Skeletal muscle tissue (tissue), 3 donors: ENCODE measurements at regions not wholly inside any gene's neighbourhood (a gene's known extent, or its start where the extent isn't known, plus 50 kb on each side); places are given as distances from the start of the nearest gene placed in this dataset.

Source experiments
- H3K27ac ChIP-seq: one replicate; pipeline ENCODE4 v1.7.0; 2013; ENCODE audit warnings: mild to moderate bottlenecking, low read depth, low read length, inconsistent platforms
- H3K27me3 ChIP-seq, 3 donors: one replicate each; pipeline ENCODE4 v1.7.0; 2013; ENCODE audit warnings: low read length in 3 of 3; ENCODE audit not compliant: control insufficient read depth in 3 of 3, insufficient read depth in 3 of 3
- H3K36me3 ChIP-seq, 3 donors: one replicate each; pipeline ENCODE4 v1.7.0; 2013; ENCODE audit warnings: low read length in 3 of 3; ENCODE audit not compliant: control insufficient read depth in 3 of 3, insufficient read depth in 3 of 3
- H3K4me1 ChIP-seq, 3 donors: one replicate each; pipeline ENCODE4 v1.7.0; 2013; ENCODE audit warnings: low read length in 3 of 3, mild to moderate bottlenecking in 3 of 3; ENCODE audit not compliant: control insufficient read depth in 3 of 3, insufficient read depth in 3 of 3
- H3K4me3 ChIP-seq, 3 donors: one replicate each; pipeline ENCODE4 v1.7.0; 2013; ENCODE audit warnings: low read length in 3 of 3
- H3K9ac ChIP-seq, 3 donors: one replicate each; pipeline ENCODE4 v1.7.0; 2013; ENCODE audit warnings: low read length in 3 of 3, mild to moderate bottlenecking in 3 of 3, moderate library complexity in 2 of 3, low read depth in 1 of 3
- H3K9me3 ChIP-seq, 3 donors: one replicate each; pipeline ENCODE4 v1.7.0; 2013; ENCODE audit warnings: low read length in 3 of 3; ENCODE audit not compliant: control insufficient read depth in 3 of 3
- donor health status: Osteomylitis.

GRCh38 chr22:49044091-49044490 is 783.6 kb downstream of the BRD1 start:
- H3K4me3 ChIP-seq, result no peak overlapping the region
- peaks cover 0 to 64% (median 37%) of the 10 kb centered on the region in 3 donors for H3K27me3 ChIP-seq
- H3K27ac ChIP-seq, result no peak overlapping the region

GRCh38 chr22:49042877-49043859 is 784.5 kb downstream of the BRD1 start:
- Histone ChIP-seq H3K4me3 (no peak overlapping the region), H3K36me3 (no peaks in the 10 kb centered on the region), H3K27ac (no peak overlapping the region), H3K27me3 (peaks cover 0 to 57% (median 37%) of the 10 kb centered on the region in 3 donors), H3K9me3 (no peaks in the 10 kb centered on the region), H3K4me1 (no peaks in the 10 kb centered on the region), H3K9ac (no peak overlapping the region)

More at GRCh38 chr22:49044091-49044490, 783.6 kb downstream of the BRD1 start:
- H3K4me1 ChIP-seq, result no peaks in the 10 kb centered on the region
- H3K9ac ChIP-seq, result no peak overlapping the region
- H3K9me3 ChIP-seq, result no peaks in the 10 kb centered on the region
- H3K36me3 ChIP-seq, result no peaks in the 10 kb centered on the region

- Histone ChIP-seq H3K4me1 (no peaks in the 10 kb centered on the region), H3K27ac (no peak overlapping the region), H3K27me3 (peaks cover 0 to 51% (median 37%) of the 10 kb centered on the region in 3 donors), H3K9ac (no peak overlapping the region), H3K9me3 (no peaks in the 10 kb centered on the region), H3K4me3 (no peak overlapping the region), H3K36me3 (no peaks in the 10 kb centered on the region)
Measured at GRCh38 chr22:49042066-49042465, 785.6 kb downstream of the BRD1 start.

GRCh38 chr22:49040754-49041467 is 786.8 kb downstream of the BRD1 start:
- no peaks in the 10 kb centered on the region for H3K4me1 ChIP-seq
- no peaks in the 10 kb centered on the region for H3K9me3 ChIP-seq
- peaks cover 0 to 43% (median 31%) of the 10 kb centered on the region in 3 donors for H3K27me3 ChIP-seq
- no peak overlapping the region for H3K27ac ChIP-seq
- no peak overlapping the region for H3K9ac ChIP-seq
- H3K36me3 ChIP-seq, result no peaks in the 10 kb centered on the region
- no peak overlapping the region for H3K4me3 ChIP-seq

GRCh38 chr22:49040111-49040510 is 787.6 kb downstream of the BRD1 start:
- Histone ChIP-seq H3K36me3 (no peaks in the 10 kb centered on the region), H3K4me1 (no peaks in the 10 kb centered on the region), H3K27ac (no peak overlapping the region), H3K9me3 (no peaks in the 10 kb centered on the region), H3K27me3 (peaks cover 0 to 44% (median 28%) of the 10 kb centered on the region in 3 donors), H3K9ac (no peak overlapping the region), H3K4me3 (no peak overlapping the region)

- Histone ChIP-seq H3K27me3 (peaks cover 0 to 44% (median 25%) of the 10 kb centered on the region in 3 donors), H3K9me3 (no peaks in the 10 kb centered on the region), H3K4me3 (no peak overlapping the region), H3K9ac (no peak overlapping the region), H3K36me3 (no peaks in the 10 kb centered on the region), H3K4me1 (no peaks in the 10 kb centered on the region), H3K27ac (no peak overlapping the region)
Measured at GRCh38 chr22:49039625-49040024, 788.0 kb downstream of the BRD1 start.

- no peak overlapping the region for H3K4me3 ChIP-seq
- H3K36me3 ChIP-seq, result no peaks in the 10 kb centered on the region
- H3K27me3 ChIP-seq, result peaks cover 0 to 30% (median 22%) of the 10 kb centered on the region in 3 donors
- H3K4me1 ChIP-seq, result no peaks in the 10 kb centered on the region
- no peaks in the 10 kb centered on the region for H3K9me3 ChIP-seq
- no peak overlapping the region for H3K9ac ChIP-seq
- no peak overlapping the region for H3K27ac ChIP-seq
Measured at GRCh38 chr22:49037701-49038245, 789.9 kb downstream of the BRD1 start.

GRCh38 chr22:49036513-49036912 is 791.2 kb downstream of the BRD1 start:
- no peak overlapping the region for H3K4me3 ChIP-seq
- no peak overlapping the region for H3K27ac ChIP-seq
- no peak overlapping the region for H3K9ac ChIP-seq
- H3K9me3 ChIP-seq, result no peaks in the 10 kb centered on the region
- H3K4me1 ChIP-seq, result no peaks in the 10 kb centered on the region
- no peaks in the 10 kb centered on the region for H3K36me3 ChIP-seq
- peaks cover 0 to 35% (median 20%) of the 10 kb centered on the region in 3 donors for H3K27me3 ChIP-seq

- Histone ChIP-seq H3K4me3 (no peak overlapping the region), H3K27me3 (peaks cover 2 to 30% (median 16%) of the 10 kb centered on the region in 3 donors), H3K9ac (no peak overlapping the region), H3K9me3 (no peaks in the 10 kb centered on the region), H3K36me3 (no peaks in the 10 kb centered on the region), H3K4me1 (no peaks in the 10 kb centered on the region), H3K27ac (no peak overlapping the region)
Measured at GRCh38 chr22:49035818-49036457, 791.7 kb downstream of the BRD1 start.
